GM12878 (cell line): ENCODE measurements at regions not wholly inside any gene's neighbourhood (a gene's known extent, or its start where the extent isn't known, plus 50 kb on each side); places are given as distances from the start of the nearest gene placed in this dataset.

Experiments used
- ATAC-seq: fragments of 200-7000 bp; cut with Tn5 transposase; 3 replicates; pipeline ENCODE4 v1.9.1; 2020; ENCODE audit warnings: mild to moderate bottlenecking, moderate library complexity
- BruUV-seq: library from RNA; stranded (reverse); fragments of 400-500 nt; replicated peaks from 2 replicates; lab custom pipeline; 2021; lab: Mats Ljungman, UMichigan
- CTCF ChIA-PET: fragments of 300-600 bp; sonication (Branson Sonifier 250); formaldehyde crosslinking; extraction: SDS; loops from one replicate; lab custom pipeline; 2021; ENCODE audit warnings: inconsistent platforms; lab: Yijun Ruan, JAX
- POLR2A ChIA-PET: fragments of 350-600 bp; formaldehyde crosslinking; extraction: SDS; loops from one replicate; lab custom pipeline; 2021; ENCODE audit warnings: inconsistent platforms; lab: Charles Lee
- RAD21 ChIA-PET: fragments of 300-600 bp; sonication (Branson Sonifier 250); formaldehyde crosslinking; loops from one replicate; lab custom pipeline; 2023; ENCODE audit warnings: antibody characterized with exemption; ENCODE audit not compliant: unreplicated experiment; lab: Charles Lee
- SMC1A ChIA-PET: fragments of 300-600 bp; sonication (Branson Sonifier 250); formaldehyde crosslinking; loops from one replicate; lab custom pipeline; 2023; ENCODE audit not compliant: unreplicated experiment, uncharacterized antibody; lab: Charles Lee
- DNase-seq: peaks from one replicate; pipeline ENCODE4 v3.0.0-alpha.2; 2011; ENCODE audit warnings: low read depth, low spot score
- FAIRE-seq: peaks from 3 replicates; lab custom pipeline; 2011; peaks lifted over from hg19 to GRCh38; lab: Jason Lieb, UNC
- H2AFZ ChIP-seq: 2 replicates; pipeline ENCODE4 v1.6.0; 2011; ENCODE audit warnings: low read depth, low read length, control low read depth; ENCODE audit not compliant: control insufficient read depth
- H3K27ac ChIP-seq: 2 replicates; pipeline ENCODE4 v1.5.1; 2011; ENCODE audit warnings: control low read depth; ENCODE audit not compliant: control insufficient read depth, insufficient read depth
- H3K27me3 ChIP-seq, 2 experiments: replicated peaks in 1 of 2; 2 replicates each; pipeline versions ENCODE4 v1.6.0 to v1.6.1; 2011; ENCODE audit warnings: low read length in 1 of 2; ENCODE audit not compliant: control insufficient read depth in 2 of 2, insufficient read depth in 2 of 2
- H3K36me3 ChIP-seq, 2 experiments: 2 replicates each; pipeline ENCODE4 v1.5.1; 2011; ENCODE audit warnings: low read length in 1 of 2; ENCODE audit not compliant: control insufficient read depth in 2 of 2, insufficient read depth in 2 of 2
- H3K4me1 ChIP-seq: 2 replicates; pipeline ENCODE4 v1.6.1; 2011; ENCODE audit warnings: mild to moderate bottlenecking, low read length, moderate library complexity, mixed read lengths; ENCODE audit not compliant: control insufficient read depth, insufficient read depth
- H3K4me2 ChIP-seq: 2 replicates; pipeline ENCODE4 v1.6.0; 2011; ENCODE audit warnings: control low read depth; ENCODE audit not compliant: control insufficient read depth, insufficient read depth
- H3K4me3 ChIP-seq: fragments of 200-600 bp; sonication (generic); 2 replicates; pipeline ENCODE4 v1.5.1; 2016
- H3K79me2 ChIP-seq: 2 replicates; pipeline ENCODE4 v1.6.0; 2011; ENCODE audit warnings: low read length; ENCODE audit not compliant: control insufficient read depth, insufficient read depth
- H3K9ac ChIP-seq: 2 replicates; pipeline ENCODE4 v1.8.0; 2011; ENCODE audit warnings: low read length, control low read depth, mixed read lengths; ENCODE audit not compliant: control insufficient read depth, insufficient read depth
- H3K9me3 ChIP-seq: replicated peaks from 3 replicates; pipeline ENCODE4 v1.5.1; 2011; ENCODE audit warnings: mild to moderate bottlenecking, low read length; ENCODE audit not compliant: control insufficient read depth, insufficient read depth
- H4K20me1 ChIP-seq: 2 replicates; pipeline ENCODE4 v1.6.0; 2011; ENCODE audit not compliant: control insufficient read depth, insufficient read depth
- GABPA ChIP-seq: IDR thresholded peaks from 2 replicates; pipeline ENCODE4 v1.6.1; 2014; ENCODE audit warnings: antibody characterized with exemption, low read depth, mild to moderate bottlenecking, inconsistent platforms
- IKZF1 ChIP-seq: fragments of 450-650 bp; conservative IDR thresholded peaks from 2 replicates; pipeline ENCODE4 v1.6.1; 2017; ENCODE audit warnings: antibody characterized with exemption, mild to moderate bottlenecking
- MTA2 ChIP-seq: fragments of 450-650 bp; IDR thresholded peaks from 2 replicates; pipeline ENCODE4 v1.6.1; 2016; ENCODE audit warnings: low read depth, mild to moderate bottlenecking, moderate library complexity
- MTA3 ChIP-seq: IDR thresholded peaks from 2 replicates; pipeline ENCODE4 v1.6.1; 2012; ENCODE audit warnings: low read length, inconsistent platforms, borderline replicate concordance
- NR2F1 ChIP-seq: fragments of 450-650 bp; conservative IDR thresholded peaks from 2 replicates; pipeline ENCODE4 v1.6.1; 2017; ENCODE audit warnings: mild to moderate bottlenecking
- PAX5 ChIP-seq: IDR thresholded peaks from 2 replicates; pipeline ENCODE4 v1.6.1; 2011; ENCODE audit warnings: low read depth, low read length, borderline replicate concordance
- SIN3A ChIP-seq: IDR thresholded peaks from 2 replicates; pipeline ENCODE4 v1.6.1; 2012; ENCODE audit warnings: low read depth, low read length, improper control_type of control experiment
- SMARCA5 ChIP-seq: fragments of 450-650 bp; IDR thresholded peaks from 2 replicates; pipeline ENCODE4 v1.6.1; 2017; ENCODE audit warnings: mild to moderate bottlenecking
- STAT1 ChIP-seq: fragments of 450-650 bp; conservative IDR thresholded peaks from 2 replicates; pipeline ENCODE4 v1.6.1; 2014; ENCODE audit warnings: antibody characterized with exemption, mild to moderate bottlenecking
- TBL1XR1 ChIP-seq: IDR thresholded peaks from 2 replicates; pipeline ENCODE4 v1.6.1; 2012; ENCODE audit warnings: low read depth, low read length, improper control_type of control experiment
- TCF12 ChIP-seq: IDR thresholded peaks from 2 replicates; pipeline ENCODE4 v1.6.1; 2011; ENCODE audit warnings: low read depth, mild to moderate bottlenecking, low read length
- YBX1 ChIP-seq: fragments of 450-650 bp; IDR thresholded peaks from 2 replicates; pipeline ENCODE4 v1.6.1; 2016; ENCODE audit warnings: antibody characterized with exemption
- ZBTB11 ChIP-seq: fragments of 450-650 bp; formaldehyde crosslinking; IDR thresholded peaks from 2 replicates; pipeline ENCODE4 v1.5.0; 2022; ENCODE audit warnings: mild to moderate bottlenecking, missing genetic modification characterization
- ZNF622 ChIP-seq: fragments of 450-650 bp; IDR thresholded peaks from 2 replicates; pipeline ENCODE4 v1.6.1; 2017; ENCODE audit warnings: mild to moderate bottlenecking, inconsistent platforms
- ZSCAN29 ChIP-seq: fragments of 450-650 bp; IDR thresholded peaks from 2 replicates; pipeline ENCODE4 v1.6.1; 2017; ENCODE audit warnings: mild to moderate bottlenecking, moderate library complexity
- WGBS: methylation state at CpG from one replicate; pipeline ENCODE4 v1.1.6; 2016; ENCODE audit warnings: low lambda C conversion rate; ENCODE audit not compliant: insufficient replicate concordance, insufficient coverage; ENCODE audit errors: missing lambda C conversion rate; 5-methylcytosine and 5-hydroxymethylcytosine counted together
- in situ Hi-C: fragments of 300-500 bp; cut with MboI; formaldehyde crosslinking; loops from 9 replicates; pipeline ENCODE4 v1.14.3; 2018; ENCODE audit warnings: mixed read lengths
- intact Hi-C: fragments of 100-400 bp; cut with micrococcal nuclease; formaldehyde crosslinking; loops from one replicate; pipeline ENCODE4 v1.14.2; 2022; ENCODE audit not compliant: unreplicated experiment
- TF ChIP-seq, protein P1 (sequence below): IDR thresholded peaks from 2 replicates; pipeline ENCODE4 v1.6.1; 2011; ENCODE audit warnings: low read depth, low read length, improper control_type of control experiment, borderline replicate concordance

- BruUV-seq: no TSS peak
- WGBS: 12% methylated on average over 5 of the region's 5 CpGs
- Histone ChIP-seq H3K9ac (no peak overlapping the region), H3K79me2 (no peaks in the 10 kb centered on the region), H2AFZ (no peak overlapping the region), H3K4me2 (no peak overlapping the region), H3K27ac (no peak overlapping the region), H3K4me1 (no peaks in the 10 kb centered on the region), H3K4me3 (no peak overlapping the region), H3K9me3 (no peaks in the 10 kb centered on the region; the same call in 2 of the 3 replicates), H3K36me3 (no peaks in the 10 kb centered on the region), H3K27me3 (no peaks in the 10 kb centered on the region), H4K20me1 (no peaks in the 10 kb centered on the region)
- intact Hi-C loops: no loop called here
- DNase-seq: no peak
- TF ChIP-seq SIN3A (no peak), YBX1 (no peak)
- TF ChIP-seq, protein P1, sequence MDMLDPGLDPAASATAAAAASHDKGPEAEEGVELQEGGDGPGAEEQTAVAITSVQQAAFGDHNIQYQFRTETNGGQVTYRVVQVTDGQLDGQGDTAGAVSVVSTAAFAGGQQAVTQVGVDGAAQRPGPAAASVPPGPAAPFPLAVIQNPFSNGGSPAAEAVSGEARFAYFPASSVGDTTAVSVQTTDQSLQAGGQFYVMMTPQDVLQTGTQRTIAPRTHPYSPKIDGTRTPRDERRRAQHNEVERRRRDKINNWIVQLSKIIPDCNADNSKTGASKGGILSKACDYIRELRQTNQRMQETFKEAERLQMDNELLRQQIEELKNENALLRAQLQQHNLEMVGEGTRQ: no peak
- no peak for ATAC-seq
- SMC1A ChIA-PET: no interaction called here
- CTCF ChIA-PET: no interaction called here
- in situ Hi-C loops: no loop called here
- FAIRE-seq: no peak
- POLR2A ChIA-PET: no interaction called here
- RAD21 ChIA-PET: no interaction called here
Observed at GRCh38 chr7:68458010-68458908, 1140.0 kb upstream of the AUTS2 start.

GRCh38 chr7:68461430-68461829, 1136.8 kb upstream of the AUTS2 start:
- intact Hi-C loops: no loop called here
- H3K27ac ChIP-seq: no peak overlapping the region
- BruUV-seq: no TSS peak
- ChIA-PET POLR2A (no interaction called here), CTCF (no interaction called here), SMC1A (no interaction called here), RAD21 (no interaction called here)
- H3K4me2 ChIP-seq: no peak overlapping the region
- H4K20me1 ChIP-seq: no peaks in the 10 kb centered on the region
- H3K4me1 ChIP-seq: no peaks in the 10 kb centered on the region
- H3K9me3 ChIP-seq: no peaks in the 10 kb centered on the region; the same call in 2 of the 3 replicates
- H3K9ac ChIP-seq: no peak overlapping the region
- FAIRE-seq (no peak), DNase-seq (no peak), ATAC-seq (no peak)
- H3K4me3 ChIP-seq: no peak overlapping the region
- no peak overlapping the region for H2AFZ ChIP-seq
- H3K36me3 ChIP-seq: no peaks in the 10 kb centered on the region
- WGBS: 9% methylated on average over 2 of the region's 2 CpGs
- no peaks in the 10 kb centered on the region for H3K27me3 ChIP-seq
- no peaks in the 10 kb centered on the region for H3K79me2 ChIP-seq
- in situ Hi-C loops: no loop called here
- no peak for TF ChIP-seq GABPA
- TF ChIP-seq ZSCAN29: no peak
- no peak for TF ChIP-seq ZNF622
- no peak for TF ChIP-seq ZBTB11 (CRISPR knock-in tag)
- TF ChIP-seq NR2F1: no peak
- TF ChIP-seq TBL1XR1: no peak
- no peak for TF ChIP-seq TCF12
- no peak for TF ChIP-seq IKZF1
- TF ChIP-seq MTA2: no peak
- TF ChIP-seq MTA3: no peak
- TF ChIP-seq PAX5: no peak
- no peak for TF ChIP-seq SMARCA5
- no peak for TF ChIP-seq STAT1
